ENCODE measurements at regions not wholly inside any gene's neighbourhood (a gene's known extent, or its start where the extent isn't known, plus 50 kb on each side); places are given as distances from the start of the nearest gene placed in this dataset.
A peak's percentile ranks its signal among the peaks of the same experiment; 100 is the strongest.

DNA sequence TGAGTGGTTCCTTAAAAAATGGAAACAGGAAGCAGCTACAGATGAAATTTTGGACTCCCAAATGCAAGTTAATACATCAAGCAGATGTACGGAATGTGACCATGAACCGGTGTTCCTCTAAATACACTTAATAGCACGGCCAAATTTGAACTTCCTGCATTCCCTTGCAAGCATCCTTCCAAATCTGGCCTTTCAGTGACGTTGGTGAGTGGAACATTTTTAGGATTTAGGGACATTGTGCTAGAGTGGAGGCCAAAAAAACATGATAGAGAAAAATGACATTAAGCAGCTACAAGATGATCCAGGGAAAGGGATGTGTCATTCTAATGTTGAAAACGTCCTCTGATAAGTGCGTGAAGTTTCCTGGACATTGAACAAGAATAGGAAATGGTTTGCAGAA, 62.1 kb downstream of the CTAGE1 start:
- DNase-seq (ENCODE audit: low read depth): no peak

DNA sequence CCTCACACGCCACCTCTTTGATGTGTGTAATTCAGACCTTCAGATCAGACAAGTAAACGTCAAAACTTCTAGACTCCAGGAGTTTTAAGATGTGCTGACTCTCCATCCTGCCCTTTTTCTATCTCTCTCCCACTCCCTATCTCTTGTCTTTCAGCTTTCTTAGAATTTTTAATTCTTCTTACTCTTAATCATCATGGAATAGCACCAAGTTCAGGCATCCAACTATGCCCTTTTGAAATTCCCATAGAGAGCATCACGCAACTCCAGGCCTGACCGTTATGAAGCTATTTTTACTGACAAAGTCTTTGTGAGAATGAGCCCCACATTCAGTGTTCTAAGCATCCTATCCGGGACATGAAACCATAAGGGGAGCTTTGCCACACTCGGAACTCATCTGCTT, 62.6 kb downstream of the CTAGE1 start:
- DNase-seq (ENCODE audit: low read depth): no peak

DNA sequence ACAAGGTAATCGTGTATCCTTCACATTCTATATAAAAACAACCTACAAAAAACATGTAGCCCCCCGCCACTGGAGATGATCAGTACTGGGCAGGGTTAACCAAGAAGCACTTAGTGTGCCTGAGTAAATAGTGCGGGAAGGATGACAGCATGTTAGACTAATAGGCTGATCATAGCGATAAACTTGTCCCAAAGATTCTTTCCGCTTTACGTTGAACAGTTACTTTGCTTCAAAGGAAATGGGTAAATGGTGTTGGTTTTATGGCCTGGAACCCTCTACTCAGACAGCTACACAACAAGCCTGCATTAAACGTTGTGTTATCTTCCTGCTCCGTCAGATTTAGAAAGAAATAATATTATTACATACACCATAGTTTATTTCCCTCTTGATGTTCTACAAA, 67.7 kb downstream of the CTAGE1 start:
- DNase-seq (ENCODE audit: low read depth): no peak

DNA sequence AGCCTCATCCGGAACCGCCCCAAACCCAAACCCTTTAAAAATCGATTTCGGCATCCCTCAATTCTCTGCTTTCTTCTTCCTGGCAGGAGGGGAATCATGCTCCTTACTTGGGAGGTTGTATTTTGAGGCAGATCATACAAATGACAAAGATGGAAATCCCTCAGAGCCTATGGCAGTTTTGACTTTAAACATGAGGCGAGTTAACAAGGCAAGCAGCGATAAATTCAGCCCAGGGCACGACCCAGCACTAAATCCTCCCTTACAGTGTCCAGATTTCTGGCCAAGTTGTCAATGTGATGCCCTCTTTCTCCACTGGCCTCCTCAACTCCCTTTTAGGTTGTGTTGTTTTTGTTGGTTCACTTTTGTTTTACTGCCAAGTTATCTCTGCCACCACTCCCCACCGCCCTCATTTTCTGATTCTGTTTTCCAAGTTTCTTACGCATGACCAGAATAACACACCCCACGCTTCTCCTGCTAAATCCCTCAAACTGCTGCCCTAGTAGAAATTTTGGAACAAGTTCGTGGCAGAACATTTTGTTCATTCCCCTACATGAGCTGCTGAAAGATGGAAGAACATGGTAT, 68.3 kb downstream of the CTAGE1 start:
- DNase-seq (ENCODE audit: low read depth): no peak

DNA sequence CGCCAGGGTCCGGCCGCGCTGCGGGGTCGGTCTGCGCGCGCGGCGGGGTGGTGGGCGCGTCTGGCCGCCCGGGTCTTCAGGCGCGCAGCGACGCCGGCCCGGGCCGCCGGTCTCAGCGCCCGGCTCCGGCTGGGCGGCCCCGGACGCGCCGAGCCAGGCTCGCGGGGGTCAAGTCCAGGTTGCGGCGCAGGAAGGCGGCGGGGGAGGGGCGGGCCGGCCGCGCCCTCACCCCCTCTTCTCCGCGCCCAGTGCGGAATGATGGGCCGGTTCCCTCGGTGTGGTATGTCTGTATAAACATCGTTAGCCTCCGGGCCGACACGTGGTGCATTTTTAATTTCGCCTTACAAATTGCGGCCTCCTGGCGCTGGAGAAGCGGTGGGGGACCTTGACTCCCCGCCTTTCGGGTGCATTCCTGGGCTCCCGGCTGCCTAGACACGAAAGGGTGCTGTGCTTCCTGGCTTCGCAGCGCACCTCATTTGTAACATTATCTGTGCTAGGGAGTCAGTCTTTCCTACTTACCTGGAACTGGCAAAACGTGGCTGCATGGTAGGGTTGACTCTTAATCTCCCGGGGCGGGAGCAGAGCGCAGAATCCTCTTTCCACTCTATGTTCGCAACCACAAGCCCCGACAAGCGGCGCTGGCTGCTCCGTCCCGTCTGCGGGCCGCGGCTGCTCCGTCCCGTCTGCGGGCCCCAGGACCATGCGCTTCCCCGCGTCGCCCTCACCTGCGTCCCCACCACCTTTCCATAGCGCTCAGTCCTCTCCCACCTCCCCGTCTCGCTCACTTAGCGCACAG, 69.0 kb downstream of the CTAGE1 start:
- DNase-seq (ENCODE audit: low read depth): no peak

DNA sequence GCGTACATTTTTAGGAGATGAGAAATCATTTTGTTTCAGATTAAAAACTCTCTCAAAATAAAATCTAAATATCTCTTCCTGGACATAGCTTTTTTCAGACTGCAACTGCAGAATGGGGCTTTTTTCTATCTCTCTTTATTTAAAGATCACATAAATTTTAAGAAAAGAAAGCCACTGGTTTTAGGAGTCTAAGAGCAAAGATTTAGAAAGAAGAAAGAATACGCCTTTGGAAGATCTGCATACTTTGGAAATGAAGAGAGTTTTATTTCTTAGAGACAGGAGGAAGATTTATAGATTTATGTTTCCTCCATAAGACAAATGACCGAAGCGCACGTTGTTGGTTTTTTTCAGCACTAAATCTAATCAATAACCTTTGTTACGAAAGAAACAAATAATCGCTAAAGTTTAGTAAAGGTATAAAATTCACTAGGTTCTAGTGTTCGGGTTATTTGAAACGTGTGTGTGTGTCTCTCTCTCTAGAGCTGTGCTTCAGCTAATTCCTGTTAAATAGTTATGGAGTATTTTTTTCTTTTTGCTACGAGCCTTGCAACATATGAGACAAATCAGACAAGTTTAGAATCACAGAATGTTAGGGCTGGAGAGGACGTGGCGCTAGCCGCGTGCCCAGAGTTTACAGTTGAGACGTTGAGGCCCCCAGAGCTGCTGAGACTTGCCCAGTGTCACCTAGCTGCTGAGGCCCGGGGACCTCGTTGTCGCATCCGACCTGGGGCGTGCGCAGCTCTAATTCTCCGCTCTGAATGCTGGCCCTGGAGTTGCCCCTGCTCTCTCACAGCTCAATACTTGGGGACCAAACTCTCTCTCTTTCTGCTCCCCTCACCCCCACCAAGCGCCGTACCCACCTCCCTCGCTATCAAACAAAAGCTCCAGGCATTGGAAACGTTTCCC, 69.9 kb downstream of the CTAGE1 start:
- DNase-seq (ENCODE audit: low read depth): no peak

DNA sequence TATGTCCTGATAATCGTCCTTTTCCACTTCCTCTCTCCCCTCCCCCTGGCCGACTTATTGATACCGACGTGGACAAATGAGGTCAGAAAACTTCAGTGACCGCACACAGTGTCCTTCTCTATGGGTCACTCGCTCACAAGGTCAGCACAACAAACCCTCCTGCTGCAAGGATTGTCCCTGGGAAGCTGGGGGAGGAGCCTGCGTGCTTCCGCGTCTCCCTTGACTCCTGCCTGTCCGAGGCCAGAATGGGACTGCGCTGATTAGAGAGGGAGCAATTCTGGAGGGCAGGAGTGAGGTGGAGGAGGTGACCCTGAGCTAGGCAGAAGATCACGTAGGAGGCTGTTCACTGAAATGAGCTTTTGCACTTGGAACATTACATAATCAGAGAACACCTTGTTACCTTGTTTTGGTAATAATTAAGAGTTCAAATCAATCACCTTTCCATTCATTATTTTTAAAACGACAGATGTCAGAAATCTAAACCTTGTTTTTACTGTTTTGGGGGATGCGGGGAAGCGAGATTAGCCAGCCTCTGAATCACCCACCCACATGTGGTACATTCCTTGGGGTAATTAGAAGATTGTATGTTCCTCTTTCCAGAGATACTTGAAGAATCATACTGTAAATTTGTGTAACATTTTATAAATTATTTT, 70.6 kb downstream of the CTAGE1 start:
- DNase-seq (ENCODE audit: low read depth): no peak

DNA sequence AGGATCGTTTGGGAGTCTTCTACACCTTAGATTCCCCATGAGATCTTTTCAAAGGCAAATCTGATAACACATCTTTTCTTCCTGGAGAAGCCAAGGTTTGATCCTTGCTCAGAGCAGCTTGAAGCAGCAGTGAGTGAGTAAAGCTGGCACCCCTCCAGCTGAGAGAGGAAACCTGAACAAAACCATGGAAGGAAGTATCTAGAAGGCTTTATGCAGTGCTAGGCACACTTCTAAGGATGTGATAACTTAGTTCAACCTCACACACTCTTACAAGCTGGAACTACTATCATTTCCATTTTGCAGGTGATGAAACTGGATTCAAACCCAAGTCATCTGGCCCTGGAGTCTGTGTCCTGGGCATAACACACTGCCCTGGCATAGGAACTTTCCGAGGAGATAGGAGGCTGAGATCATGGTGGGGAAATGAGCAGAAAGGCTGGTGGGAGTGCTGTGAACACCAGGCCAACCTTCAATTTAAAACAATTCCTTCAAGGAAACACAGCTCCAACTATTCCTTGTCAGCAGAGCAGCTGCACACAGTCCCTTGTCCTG, 71.2 kb downstream of the CTAGE1 start:
- DNase-seq (ENCODE audit: low read depth): peak; percentile 18

DNA sequence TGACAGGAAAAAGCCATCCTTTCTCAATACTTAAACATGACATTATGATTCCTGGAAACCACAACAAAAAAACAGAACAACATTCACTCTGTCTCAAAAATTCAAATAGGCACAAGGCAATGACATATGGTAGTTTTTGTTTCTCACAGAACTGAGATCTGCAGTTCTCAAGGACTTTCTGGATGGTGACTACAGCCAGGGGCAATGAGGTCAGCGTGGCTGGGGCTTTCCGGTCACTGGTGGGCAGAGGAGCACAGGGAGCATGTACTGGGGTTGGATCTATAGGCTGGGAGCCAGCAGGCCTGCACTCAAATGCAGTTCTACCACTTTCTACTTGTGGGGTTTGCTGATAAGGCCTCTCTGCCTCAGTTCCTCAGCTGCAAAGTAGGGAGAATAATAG, 72.0 kb downstream of the CTAGE1 start:
- no peak for DNase-seq (ENCODE audit: low read depth)

DNA sequence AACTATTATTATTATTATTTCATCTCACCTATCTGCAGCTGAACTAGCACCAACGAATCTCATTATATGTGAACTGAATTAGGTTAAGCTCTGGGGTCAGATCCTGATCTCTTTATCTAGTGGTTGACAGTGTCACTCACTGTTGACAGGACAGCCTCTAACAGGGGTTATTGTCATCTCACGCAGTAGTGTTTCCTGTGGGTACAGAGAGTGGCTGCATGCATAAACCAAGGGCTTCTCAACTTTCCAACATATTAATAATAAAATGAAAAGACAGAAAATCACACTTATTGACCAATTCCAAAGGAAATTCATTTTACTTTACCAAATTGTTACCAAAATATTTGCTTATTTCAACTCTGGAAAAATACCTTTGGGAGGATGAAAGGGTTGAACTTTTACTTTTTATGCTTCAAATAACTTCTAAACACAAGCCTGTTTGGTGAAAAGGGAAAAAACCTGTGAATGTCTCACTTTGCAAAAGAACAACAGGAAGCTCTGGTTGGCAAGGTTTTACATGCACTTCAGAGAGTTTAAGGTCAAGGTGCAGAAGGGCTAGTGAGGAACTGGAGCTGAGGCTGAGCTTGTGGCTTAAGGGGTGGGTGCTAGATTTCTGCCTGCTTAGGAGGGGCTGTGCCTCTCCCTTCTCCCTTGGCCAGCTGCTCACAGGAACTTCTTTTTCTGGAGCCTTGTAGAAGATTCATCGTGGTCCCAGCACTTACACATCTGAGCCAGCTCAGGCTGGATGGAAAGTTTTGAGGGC, 72.6 kb downstream of the CTAGE1 start:
- no peak for DNase-seq (ENCODE audit: low read depth)

DNA sequence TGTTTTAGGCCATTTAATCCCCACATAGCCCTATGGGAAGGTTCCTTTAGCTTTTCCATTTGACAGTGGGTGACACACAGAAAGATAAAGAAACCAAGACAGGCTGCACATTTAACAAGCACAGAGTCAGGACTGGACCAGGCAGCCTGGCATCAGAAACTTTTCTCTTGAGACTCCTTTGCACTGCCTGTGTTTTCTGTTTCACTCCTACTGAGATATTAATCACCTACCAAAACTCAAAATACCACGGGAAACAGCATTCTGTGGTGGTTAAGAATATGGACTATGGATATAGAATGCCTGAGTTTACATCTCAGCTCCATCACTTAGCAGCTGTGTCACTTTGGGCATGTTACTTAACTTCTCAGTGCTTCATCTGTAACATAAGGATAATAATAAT, 73.3 kb downstream of the CTAGE1 start:
- no peak for DNase-seq (ENCODE audit: low read depth)

DNA sequence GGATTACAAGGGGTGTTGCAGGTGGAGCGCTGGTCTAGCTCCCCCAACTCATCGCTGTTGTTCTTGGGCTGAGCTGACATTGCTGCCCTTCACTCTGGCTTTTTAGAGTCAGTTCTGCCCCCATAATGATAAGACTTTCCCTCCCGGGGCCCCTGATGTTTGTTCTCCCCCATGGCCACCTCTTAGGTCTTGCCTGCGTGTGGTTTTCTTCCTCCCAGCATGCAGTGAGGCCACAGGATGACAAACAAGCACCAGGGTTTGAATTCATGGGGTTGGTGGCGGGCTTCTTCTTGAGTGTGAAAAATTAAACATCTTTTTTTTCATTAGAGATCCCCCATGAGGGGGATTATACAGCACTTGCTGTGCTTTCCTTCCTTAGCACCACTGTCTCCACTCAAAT, 74.1 kb downstream of the CTAGE1 start:
- DNase-seq (ENCODE audit: low read depth): no peak

DNA sequence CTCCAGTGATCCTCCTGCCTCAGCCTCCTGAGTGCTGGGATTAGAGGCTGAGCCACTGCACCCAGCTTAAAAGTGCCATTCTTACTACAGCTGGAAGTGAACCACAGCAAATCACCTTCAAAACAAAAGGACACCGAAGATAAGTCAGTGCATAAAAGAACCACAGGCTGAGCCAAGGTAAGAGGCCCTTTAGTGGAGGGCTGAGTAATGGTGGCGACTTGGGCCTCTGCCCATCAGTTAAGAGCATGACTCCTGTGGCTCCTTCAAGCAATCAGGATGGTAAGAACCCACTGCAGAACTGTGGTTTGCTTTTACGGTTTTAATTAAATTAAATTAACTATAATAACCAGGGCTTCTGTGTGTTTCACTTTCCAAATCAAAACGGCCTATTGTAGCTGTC, 75.1 kb downstream of the CTAGE1 start:
- DNase-seq (ENCODE audit: low read depth): no peak

DNA sequence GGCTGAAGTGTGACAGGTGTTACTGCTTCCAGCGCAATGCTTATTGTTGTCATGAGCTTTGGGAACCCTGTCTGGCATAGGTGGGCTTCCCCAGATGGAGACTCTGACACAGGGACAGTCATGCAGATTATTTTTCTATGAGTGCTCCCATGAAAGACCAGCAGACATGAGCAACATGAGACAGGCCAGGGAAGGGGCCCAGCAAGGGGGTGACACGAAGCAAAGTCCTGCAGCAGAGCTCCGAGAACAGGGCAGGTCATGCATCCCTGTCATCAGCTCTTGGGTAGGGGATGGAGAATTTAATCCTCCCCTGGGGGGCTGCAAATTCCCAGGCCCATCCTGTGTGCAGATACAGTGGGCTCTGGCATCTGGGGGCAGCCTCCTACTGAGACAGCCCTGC, 77.4 kb downstream of the CTAGE1 start:
- DNase-seq (ENCODE audit: low read depth): no peak

DNA sequence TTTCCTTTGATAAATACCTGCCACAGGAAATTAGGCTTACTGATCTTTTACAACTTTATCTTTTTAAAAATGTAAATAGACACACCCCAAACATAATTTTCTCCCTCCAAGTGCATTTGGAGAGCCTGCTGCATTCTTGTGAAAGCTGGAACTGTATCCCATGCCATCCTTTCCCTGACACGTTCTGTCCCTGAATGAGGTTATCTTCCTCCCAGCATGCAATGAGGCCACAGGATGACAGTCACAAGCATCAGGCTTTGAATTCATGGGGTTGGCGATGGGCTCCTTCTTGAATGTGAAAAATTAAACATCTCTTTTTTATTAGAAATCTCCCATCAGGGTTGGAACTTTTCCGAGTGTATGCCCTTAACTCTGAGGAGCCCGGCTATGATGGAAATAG, 77.8 kb downstream of the CTAGE1 start:
- DNase-seq (ENCODE audit: low read depth): no peak

DNA sequence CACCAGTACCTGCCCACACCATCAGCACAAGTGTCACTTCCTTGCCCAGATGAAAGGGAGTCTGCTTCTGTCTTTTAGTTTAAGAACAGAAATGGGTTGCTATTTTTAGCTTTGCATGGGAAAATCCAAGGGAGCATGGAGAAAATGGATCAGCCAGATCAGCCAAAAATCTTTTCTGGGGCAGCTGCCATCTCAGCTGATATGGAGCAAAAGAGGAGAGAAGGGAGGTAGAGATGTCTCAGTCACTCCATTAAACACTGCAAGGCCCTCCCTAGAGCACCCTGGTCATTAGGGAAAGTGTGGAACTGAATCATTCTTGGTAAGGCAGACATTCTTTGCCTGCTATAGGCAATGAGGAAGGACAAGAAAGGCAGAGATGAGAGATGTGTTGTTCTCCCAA, 79.9 kb downstream of the CTAGE1 start:
- no peak for DNase-seq (ENCODE audit: low read depth)

DNA sequence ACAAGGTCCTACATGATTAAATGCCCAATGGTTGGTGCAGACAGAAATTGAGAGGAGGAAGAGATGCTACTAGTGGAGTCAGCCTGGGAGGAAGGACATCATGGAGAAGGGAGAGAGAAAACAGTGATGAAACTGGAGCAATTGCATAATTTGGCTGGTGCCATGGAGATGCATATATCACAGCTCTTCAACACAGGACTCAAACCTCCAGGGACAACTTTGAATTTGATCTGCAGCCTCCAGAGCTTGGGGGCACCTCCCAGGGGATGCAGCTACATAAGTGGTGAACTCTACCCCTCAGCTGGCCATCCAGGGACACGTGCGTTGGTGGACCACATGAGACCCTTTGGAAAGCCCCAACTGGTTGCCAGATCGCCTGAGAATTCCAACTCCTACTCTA, 80.4 kb downstream of the CTAGE1 start:
- no peak for DNase-seq (ENCODE audit: low read depth)

DNA sequence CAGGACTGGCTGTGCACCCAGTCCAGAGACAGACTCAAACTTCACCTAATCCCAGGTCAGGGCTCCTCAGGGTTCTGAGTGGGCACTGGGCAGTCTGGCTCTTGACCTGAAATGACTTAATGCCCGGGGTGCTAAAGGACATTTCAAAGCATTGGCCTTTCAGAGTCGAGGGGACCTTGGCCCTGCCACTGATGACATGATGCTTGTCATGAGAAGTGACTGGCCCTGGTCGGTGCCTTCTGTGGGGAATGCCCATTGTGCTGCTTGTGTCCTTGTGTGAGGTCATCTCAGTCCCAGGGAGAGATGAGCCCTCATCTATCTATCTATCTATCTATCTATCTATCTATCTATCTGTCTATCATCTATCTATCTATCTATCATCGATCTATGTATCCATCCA, 81.3 kb downstream of the CTAGE1 start:
- DNase-seq (ENCODE audit: low read depth): no peak

DNA sequence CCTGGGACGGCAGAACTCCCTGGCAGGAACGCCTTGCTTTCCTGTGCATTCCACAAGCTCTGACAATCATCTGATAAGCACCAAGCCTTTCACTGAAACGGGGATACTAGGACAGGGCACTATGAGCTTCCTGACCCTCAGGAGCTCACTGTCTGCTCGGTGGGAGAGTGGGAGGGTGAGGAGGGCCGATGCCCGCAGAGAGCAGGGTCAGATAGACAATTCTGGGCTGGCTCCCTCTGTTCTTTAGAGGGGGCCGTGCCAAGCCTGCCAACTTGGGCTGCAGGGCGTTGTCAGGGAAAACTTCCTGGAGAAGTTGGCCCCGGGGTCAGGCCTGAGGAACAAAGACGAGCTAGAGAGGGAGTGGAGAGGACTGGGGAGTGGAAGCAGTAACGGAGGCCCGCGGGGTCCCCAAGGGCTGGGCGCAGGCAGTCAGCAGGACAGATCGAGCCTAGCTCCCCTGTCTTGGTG, 82.0 kb downstream of the CTAGE1 start:
- no peak for DNase-seq (ENCODE audit: low read depth)

DNA sequence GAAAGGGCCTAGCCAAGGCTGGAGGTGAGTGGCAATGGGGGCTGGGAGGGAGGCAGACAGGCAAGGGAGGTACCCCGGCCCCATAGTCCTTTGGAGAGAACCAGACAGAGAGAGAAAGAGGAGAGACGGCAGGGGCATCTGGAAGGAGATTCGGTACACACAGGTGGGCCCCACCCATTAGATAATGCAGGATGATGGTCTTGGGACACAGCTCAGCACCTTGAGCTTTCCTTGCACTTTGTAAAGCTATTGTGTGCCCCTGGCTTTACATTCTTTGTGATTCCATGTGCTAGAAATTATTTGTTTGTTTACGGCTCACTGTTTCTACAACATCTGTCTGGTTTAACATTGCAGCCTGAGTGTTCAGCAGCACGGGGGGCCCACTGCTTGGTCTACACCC, 83.1 kb downstream of the CTAGE1 start:
- no peak for DNase-seq (ENCODE audit: low read depth)

DNA sequence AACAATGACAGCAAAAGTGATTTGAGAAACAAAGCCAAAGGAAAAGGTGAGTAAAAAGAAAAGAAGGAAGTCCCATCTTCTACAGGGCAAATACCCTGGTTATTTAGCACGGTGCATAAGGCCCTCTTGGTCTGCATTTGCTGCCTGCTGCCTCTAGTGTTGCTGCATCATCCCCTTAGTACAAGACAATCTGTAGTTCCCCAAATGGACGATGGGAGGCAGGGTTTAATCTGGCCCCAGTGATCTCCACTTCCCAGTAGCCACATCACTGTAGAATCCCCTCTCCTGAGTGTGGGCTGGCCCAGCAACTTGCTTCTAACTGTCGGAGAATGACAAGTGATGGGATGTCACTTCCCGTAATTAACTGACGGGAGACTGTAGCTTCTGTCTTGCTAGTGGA, 85.1 kb downstream of the CTAGE1 start:
- DNase-seq (ENCODE audit: low read depth): no peak

All from T follicular helper cell (primary cell).